22Rv1 (cell line): ENCODE measurements at regions not wholly inside any gene's neighbourhood (a gene's known extent, or its start where the extent isn't known, plus 50 kb on each side); places are given as distances from the start of the nearest gene placed in this dataset.

Experiments
- CTCF ChIP-seq: fragments of 450-650 bp; IDR thresholded peaks from 2 replicates; pipeline ENCODE4 v1.5.1; 2017; ENCODE audit warnings: mild to moderate bottlenecking
- ZFX ChIP-seq: fragments of 450-650 bp; IDR thresholded peaks from 2 replicates; pipeline ENCODE4 v1.6.1; 2017; ENCODE audit warnings: antibody characterized with exemption, borderline replicate concordance

- TF ChIP-seq ZFX = no peak
- TF ChIP-seq CTCF = no peak
These were observed 212.1 kb downstream of the PHLDA1 start for GRCh38 chr12:75819512-75819911.
